ENCODE measurements at regions not wholly inside any gene's neighbourhood (a gene's known extent, or its start where the extent isn't known, plus 50 kb on each side); places are given as distances from the start of the nearest gene placed in this dataset.

- Mint-ChIP-seq H3K9me3 (no peaks in the 10 kb centered on the region), H3K27me3 (ENCODE audit: low read depth) (no peaks in the 10 kb centered on the region), H3K27ac (peak overlapping the region; percentile 58), H3K4me3 (no peak overlapping the region), H3K4me1 (peaks cover 8% of the 10 kb centered on the region), H3K36me3 (peaks cover 6% of the 10 kb centered on the region; the same call in 1 of the 2 replicates)
- no peak for DNase-seq (ENCODE audit: low spot score)
- ATAC-seq: no peak
- CTCF ChIA-PET: no interaction called here
- TF ChIP-seq ZMAT4 (CRISPR knock-in tag; IDR thresholded peaks at IDR 0.05) (no peak), ARID4B (CRISPR knock-in tag; IDR thresholded peaks at IDR 0.05; ENCODE audit: borderline replicate concordance) (no peak), RELA (CRISPR knock-in tag; IDR thresholded peaks at IDR 0.05; ENCODE audit: borderline replicate concordance) (no peak), CREM (CRISPR knock-in tag; IDR thresholded peaks at IDR 0.05) (no peak), JUN (CRISPR knock-in tag; IDR thresholded peaks at IDR 0.05) (no peak), ZBTB43 (CRISPR knock-in tag; IDR thresholded peaks at IDR 0.05) (no peak), FOXJ3 (CRISPR knock-in tag; IDR thresholded peaks at IDR 0.05; ENCODE audit: borderline replicate concordance) (no peak), ZBTB21 (CRISPR knock-in tag; IDR thresholded peaks at IDR 0.05; ENCODE audit: borderline replicate concordance) (no peak), SOX15 (CRISPR knock-in tag; IDR thresholded peaks at IDR 0.05) (no peak), RORB (CRISPR knock-in tag; IDR thresholded peaks at IDR 0.05) (no peak), TP53 (CRISPR knock-in tag; IDR thresholded peaks at IDR 0.05) (no peak), SP1 (CRISPR knock-in tag; conservative IDR thresholded peaks at IDR 0.05) (no peak), ZNF138 (CRISPR knock-in tag; conservative IDR thresholded peaks at IDR 0.05) (no peak)
- TF ChIP-seq, protein P1, sequence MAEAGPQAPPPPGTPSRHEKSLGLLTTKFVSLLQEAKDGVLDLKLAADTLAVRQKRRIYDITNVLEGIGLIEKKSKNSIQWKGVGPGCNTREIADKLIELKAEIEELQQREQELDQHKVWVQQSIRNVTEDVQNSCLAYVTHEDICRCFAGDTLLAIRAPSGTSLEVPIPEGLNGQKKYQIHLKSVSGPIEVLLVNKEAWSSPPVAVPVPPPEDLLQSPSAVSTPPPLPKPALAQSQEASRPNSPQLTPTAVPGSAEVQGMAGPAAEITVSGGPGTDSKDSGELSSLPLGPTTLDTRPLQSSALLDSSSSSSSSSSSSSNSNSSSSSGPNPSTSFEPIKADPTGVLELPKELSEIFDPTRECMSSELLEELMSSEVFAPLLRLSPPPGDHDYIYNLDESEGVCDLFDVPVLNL (CRISPR knock-in tag; IDR thresholded peaks at IDR 0.05; ENCODE audit: borderline replicate concordance, low read depth): no peak
- TF ChIP-seq, protein P2, sequence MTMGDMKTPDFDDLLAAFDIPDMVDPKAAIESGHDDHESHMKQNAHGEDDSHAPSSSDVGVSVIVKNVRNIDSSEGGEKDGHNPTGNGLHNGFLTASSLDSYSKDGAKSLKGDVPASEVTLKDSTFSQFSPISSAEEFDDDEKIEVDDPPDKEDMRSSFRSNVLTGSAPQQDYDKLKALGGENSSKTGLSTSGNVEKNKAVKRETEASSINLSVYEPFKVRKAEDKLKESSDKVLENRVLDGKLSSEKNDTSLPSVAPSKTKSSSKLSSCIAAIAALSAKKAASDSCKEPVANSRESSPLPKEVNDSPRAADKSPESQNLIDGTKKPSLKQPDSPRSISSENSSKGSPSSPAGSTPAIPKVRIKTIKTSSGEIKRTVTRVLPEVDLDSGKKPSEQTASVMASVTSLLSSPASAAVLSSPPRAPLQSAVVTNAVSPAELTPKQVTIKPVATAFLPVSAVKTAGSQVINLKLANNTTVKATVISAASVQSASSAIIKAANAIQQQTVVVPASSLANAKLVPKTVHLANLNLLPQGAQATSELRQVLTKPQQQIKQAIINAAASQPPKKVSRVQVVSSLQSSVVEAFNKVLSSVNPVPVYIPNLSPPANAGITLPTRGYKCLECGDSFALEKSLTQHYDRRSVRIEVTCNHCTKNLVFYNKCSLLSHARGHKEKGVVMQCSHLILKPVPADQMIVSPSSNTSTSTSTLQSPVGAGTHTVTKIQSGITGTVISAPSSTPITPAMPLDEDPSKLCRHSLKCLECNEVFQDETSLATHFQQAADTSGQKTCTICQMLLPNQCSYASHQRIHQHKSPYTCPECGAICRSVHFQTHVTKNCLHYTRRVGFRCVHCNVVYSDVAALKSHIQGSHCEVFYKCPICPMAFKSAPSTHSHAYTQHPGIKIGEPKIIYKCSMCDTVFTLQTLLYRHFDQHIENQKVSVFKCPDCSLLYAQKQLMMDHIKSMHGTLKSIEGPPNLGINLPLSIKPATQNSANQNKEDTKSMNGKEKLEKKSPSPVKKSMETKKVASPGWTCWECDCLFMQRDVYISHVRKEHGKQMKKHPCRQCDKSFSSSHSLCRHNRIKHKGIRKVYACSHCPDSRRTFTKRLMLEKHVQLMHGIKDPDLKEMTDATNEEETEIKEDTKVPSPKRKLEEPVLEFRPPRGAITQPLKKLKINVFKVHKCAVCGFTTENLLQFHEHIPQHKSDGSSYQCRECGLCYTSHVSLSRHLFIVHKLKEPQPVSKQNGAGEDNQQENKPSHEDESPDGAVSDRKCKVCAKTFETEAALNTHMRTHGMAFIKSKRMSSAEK (CRISPR knock-in tag; IDR thresholded peaks at IDR 0.05; ENCODE audit: borderline replicate concordance): no peak
- POLR2A ChIA-PET: no interaction called here
Measured at GRCh38 chr19:46935066-46935663, 74.4 kb downstream of the ARHGAP35 start.
